ENCODE measurements at regions not wholly inside any gene's neighbourhood (a gene's known extent, or its start where the extent isn't known, plus 50 kb on each side); places are given as distances from the start of the nearest gene placed in this dataset.
A peak's percentile ranks its signal among the peaks of the same experiment; 100 is the strongest.

DNA sequence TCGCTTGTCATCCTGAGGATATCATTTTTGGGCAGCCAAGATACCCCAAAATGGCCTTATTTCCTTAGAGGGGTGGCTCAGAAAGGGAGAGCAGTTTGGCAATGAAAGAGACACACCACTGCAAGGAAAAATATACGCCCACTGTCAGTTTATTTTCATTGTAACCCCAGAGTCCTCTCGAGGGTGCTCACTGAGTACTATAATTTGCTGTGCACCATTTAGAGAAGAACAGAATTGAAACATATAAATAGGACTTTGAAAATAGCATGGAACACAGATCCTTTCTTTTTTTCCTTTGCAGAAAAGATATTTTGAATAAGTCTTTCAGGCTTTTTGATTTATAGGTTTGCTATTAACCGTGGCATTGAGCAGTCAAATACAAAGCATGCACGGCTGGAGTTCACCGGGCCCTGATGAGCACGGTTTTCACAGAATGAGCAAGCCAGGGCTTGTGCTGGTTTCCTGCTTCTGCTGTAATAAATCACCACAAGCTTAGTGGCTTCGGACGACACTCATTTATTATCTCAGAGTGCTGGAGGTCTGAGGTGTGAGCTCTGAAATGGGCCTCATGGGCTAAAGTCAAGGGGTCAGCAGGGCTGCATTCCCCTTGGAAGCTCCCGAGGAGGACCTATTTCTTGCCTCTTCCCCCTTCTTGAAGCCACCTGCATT is 152.3 kb downstream of the ZNF664 start:
- H3K4me3 ChIP-seq = no peak overlapping the region
- TF ChIP-seq POLR2AphosphoS5 (IDR thresholded peaks at IDR 0.05) (no peak), EP300 (IDR thresholded peaks at IDR 0.05) (no peak), POLR2A (IDR thresholded peaks at IDR 0.05) (no peak)
- TF ChIP-seq, protein P1, sequence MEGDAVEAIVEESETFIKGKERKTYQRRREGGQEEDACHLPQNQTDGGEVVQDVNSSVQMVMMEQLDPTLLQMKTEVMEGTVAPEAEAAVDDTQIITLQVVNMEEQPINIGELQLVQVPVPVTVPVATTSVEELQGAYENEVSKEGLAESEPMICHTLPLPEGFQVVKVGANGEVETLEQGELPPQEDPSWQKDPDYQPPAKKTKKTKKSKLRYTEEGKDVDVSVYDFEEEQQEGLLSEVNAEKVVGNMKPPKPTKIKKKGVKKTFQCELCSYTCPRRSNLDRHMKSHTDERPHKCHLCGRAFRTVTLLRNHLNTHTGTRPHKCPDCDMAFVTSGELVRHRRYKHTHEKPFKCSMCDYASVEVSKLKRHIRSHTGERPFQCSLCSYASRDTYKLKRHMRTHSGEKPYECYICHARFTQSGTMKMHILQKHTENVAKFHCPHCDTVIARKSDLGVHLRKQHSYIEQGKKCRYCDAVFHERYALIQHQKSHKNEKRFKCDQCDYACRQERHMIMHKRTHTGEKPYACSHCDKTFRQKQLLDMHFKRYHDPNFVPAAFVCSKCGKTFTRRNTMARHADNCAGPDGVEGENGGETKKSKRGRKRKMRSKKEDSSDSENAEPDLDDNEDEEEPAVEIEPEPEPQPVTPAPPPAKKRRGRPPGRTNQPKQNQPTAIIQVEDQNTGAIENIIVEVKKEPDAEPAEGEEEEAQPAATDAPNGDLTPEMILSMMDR (IDR thresholded peaks at IDR 0.05) = no peak
- H3K27me3 ChIP-seq = no peaks in the 10 kb centered on the region
- intact Hi-C loops (cut with DNase I; ENCODE audit: low total_unique reads) = no loop called here
- peaks cover 0 to 3% (median 2%) of the 10 kb centered on the region in 4 donors for H3K4me1 ChIP-seq
- 63 to 78% (median 72%) methylated on average over 10 of the region's 10 CpGs for WGBS, 5 donors
- no peak for DNase-seq
- no peak overlapping the region for H3K27ac ChIP-seq
- H3K36me3 ChIP-seq = no peaks in the 10 kb centered on the region
- no peaks in the 10 kb centered on the region for H3K9me3 ChIP-seq

- H3K4me1 ChIP-seq = peaks cover 7 to 15% (median 14%) of the 10 kb centered on the region in 4 donors
- H3K36me3 ChIP-seq = no peaks in the 10 kb centered on the region
- peak in 1 of 2 donors; percentile 36 for DNase-seq
- TF ChIP-seq, protein P1 (IDR thresholded peaks at IDR 0.05) = no peak
- TF ChIP-seq POLR2AphosphoS5 (IDR thresholded peaks at IDR 0.05) = no peak
- TF ChIP-seq EP300 (IDR thresholded peaks at IDR 0.05) = no peak
- no peak for TF ChIP-seq POLR2A (IDR thresholded peaks at IDR 0.05)
- 69 to 79% (median 75%) methylated on average over 15 of the region's 15 CpGs for WGBS, 5 donors
- no peak overlapping the region for H3K4me3 ChIP-seq
- intact Hi-C loops (cut with DNase I; ENCODE audit: low total_unique reads) = no loop called here
- no peaks in the 10 kb centered on the region for H3K9me3 ChIP-seq
- no peaks in the 10 kb centered on the region for H3K27me3 ChIP-seq
- H3K27ac ChIP-seq = no peak overlapping the region
These were observed 154.1 kb downstream of the ZNF664 start for GRCh38 chr12:124126950-124127655.

GRCh38 chr12:124129132-124129531 is 156.1 kb downstream of the ZNF664 start:
- H3K27ac ChIP-seq = no peak overlapping the region
- WGBS, 5 donors = 89 to 94% (median 90%) methylated on average over 9 of the region's 9 CpGs

More at GRCh38 chr12:124129132-124129531, 156.1 kb downstream of the ZNF664 start:
- no peaks in the 10 kb centered on the region for H3K36me3 ChIP-seq
- DNase-seq = no peak
- TF ChIP-seq POLR2A (IDR thresholded peaks at IDR 0.05) (no peak), EP300 (IDR thresholded peaks at IDR 0.05) (no peak), POLR2AphosphoS5 (IDR thresholded peaks at IDR 0.05) (no peak)
- TF ChIP-seq, protein P1 (IDR thresholded peaks at IDR 0.05) = no peak
- intact Hi-C loops (cut with DNase I; ENCODE audit: low total_unique reads) = no loop called here
- H3K4me3 ChIP-seq = no peak overlapping the region
- H3K4me1 ChIP-seq = peaks cover 7 to 15% (median 14%) of the 10 kb centered on the region in 4 donors
- H3K9me3 ChIP-seq = no peaks in the 10 kb centered on the region
- no peaks in the 10 kb centered on the region for H3K27me3 ChIP-seq
